Liver (tissue), 8 donors: ENCODE measurements at regions not wholly inside any gene's neighbourhood (a gene's known extent, or its start where the extent isn't known, plus 50 kb on each side); places are given as distances from the start of the nearest gene placed in this dataset.

Experiments used
- DNase-seq: peaks from one replicate; pipeline ENCODE4 v3.0.0-alpha.2; 2017; ENCODE audit warnings: low spot score
- H3K27ac ChIP-seq, 2 donors: one replicate each; pipeline ENCODE4 v1.7.0; 2013; ENCODE audit warnings: inconsistent platforms in 2 of 2, low read length in 2 of 2, control low read depth in 1 of 2, low read depth in 1 of 2, mild to moderate bottlenecking in 1 of 2
- H3K27me3 ChIP-seq, 4 donors: one replicate each; pipeline versions ENCODE4 v1.6.1 to v1.7.0; 2013; ENCODE audit warnings: low read length in 3 of 4, inconsistent platforms in 1 of 4, mild to moderate bottlenecking in 1 of 4, moderate library complexity in 1 of 4; ENCODE audit not compliant: control insufficient read depth in 4 of 4, insufficient read depth in 4 of 4
- H3K36me3 ChIP-seq, 4 donors: one replicate each; pipeline versions ENCODE4 v1.6.1 to v1.7.0; 2013; ENCODE audit warnings: low read length in 3 of 4, mild to moderate bottlenecking in 3 of 4, low read depth in 1 of 4, moderate library complexity in 1 of 4; ENCODE audit not compliant: control insufficient read depth in 4 of 4, insufficient read depth in 3 of 4
- H3K4me1 ChIP-seq, 4 donors: one replicate each; pipeline versions ENCODE4 v1.6.1 to v1.7.0; 2013; ENCODE audit warnings: low read length in 3 of 4, mild to moderate bottlenecking in 3 of 4, moderate library complexity in 1 of 4; ENCODE audit not compliant: control insufficient read depth in 4 of 4, insufficient read depth in 4 of 4
- H3K4me3 ChIP-seq, 3 donors: one replicate each; pipeline versions ENCODE4 v1.6.1 to v1.7.0; 2013; ENCODE audit warnings: low read length in 3 of 3, control low read depth in 1 of 3, low read depth in 1 of 3, mild to moderate bottlenecking in 1 of 3
- H3K9ac ChIP-seq, 2 donors: one replicate each; pipeline ENCODE4 v1.7.0; 2013; ENCODE audit warnings: low read length in 2 of 2, mild to moderate bottlenecking in 2 of 2, moderate library complexity in 2 of 2, control low read depth in 1 of 2, low read depth in 1 of 2
- H3K9me3 ChIP-seq, 4 donors: one replicate each; pipeline versions ENCODE4 v1.6.1 to v1.7.0; 2013; ENCODE audit warnings: low read length in 3 of 4; ENCODE audit not compliant: control insufficient read depth in 4 of 4
- EGR1 ChIP-seq, 2 donors: IDR thresholded peaks; 2 replicates each; pipeline ENCODE4 v1.6.1; 2016 to 2018; ENCODE audit warnings: antibody characterized with exemption in 2 of 2, low read depth in 2 of 2
- FOXA1 ChIP-seq: IDR thresholded peaks from 2 replicates; pipeline ENCODE4 v1.6.1; 2016; ENCODE audit warnings: antibody characterized with exemption
- FOXA2 ChIP-seq: IDR thresholded peaks from 2 replicates; pipeline ENCODE4 v1.6.1; 2016; ENCODE audit warnings: antibody characterized with exemption
- GABPA ChIP-seq, 2 donors: IDR thresholded peaks in 1 of 2; conservative IDR thresholded peaks in 1 of 2; 2 replicates each; pipeline ENCODE4 v1.6.1; 2016; ENCODE audit warnings: antibody characterized with exemption in 2 of 2, mild to moderate bottlenecking in 1 of 2, moderate library complexity in 1 of 2
- HNF4A ChIP-seq, 2 donors: conservative IDR thresholded peaks; 2 replicates each; pipeline ENCODE4 v1.6.1; 2016; ENCODE audit warnings: antibody characterized with exemption in 2 of 2, mild to moderate bottlenecking in 2 of 2
- HNF4G ChIP-seq: IDR thresholded peaks from 2 replicates; pipeline ENCODE4 v1.6.1; 2016; ENCODE audit warnings: antibody characterized with exemption
- JUND ChIP-seq, 2 donors: IDR thresholded peaks; 2 replicates each; pipeline ENCODE4 v1.6.1; 2016; ENCODE audit warnings: antibody characterized with exemption in 2 of 2
- MAX ChIP-seq: IDR thresholded peaks from 2 replicates; pipeline ENCODE4 v1.6.1; 2016; ENCODE audit warnings: antibody characterized with exemption
- NR2F2 ChIP-seq: IDR thresholded peaks from 2 replicates; pipeline ENCODE4 v1.6.1; 2016; ENCODE audit warnings: antibody characterized with exemption
- RAD21 ChIP-seq, 2 donors: IDR thresholded peaks; 2 replicates each; pipeline ENCODE4 v1.6.1; 2016; ENCODE audit warnings: antibody characterized with exemption in 2 of 2, mild to moderate bottlenecking in 2 of 2
- RXRA ChIP-seq, 2 donors: IDR thresholded peaks; 2 replicates each; pipeline ENCODE4 v1.6.1; 2017 to 2018; ENCODE audit warnings: antibody characterized with exemption in 2 of 2, mild to moderate bottlenecking in 1 of 2
- SP1 ChIP-seq: IDR thresholded peaks from 2 replicates; pipeline ENCODE4 v1.6.1; 2018; ENCODE audit warnings: antibody characterized with exemption, mild to moderate bottlenecking
- TAF1 ChIP-seq: conservative IDR thresholded peaks from 2 replicates; pipeline ENCODE4 v1.6.1; 2016; ENCODE audit warnings: antibody characterized with exemption, mild to moderate bottlenecking
- YY1 ChIP-seq: IDR thresholded peaks from 2 replicates; pipeline ENCODE4 v1.6.1; 2016; ENCODE audit warnings: antibody characterized with exemption, mild to moderate bottlenecking
- WGBS: extraction: QIAGEN DNeasy Blood & Tissue Kit; methylation state at CpG from one replicate; pipeline ENCODE4 v1.1.7; 2013; 5-methylcytosine and 5-hydroxymethylcytosine counted together
- TF ChIP-seq, protein P1 (sequence below): IDR thresholded peaks from 2 replicates; pipeline ENCODE4 v1.6.1; 2016; ENCODE audit warnings: antibody characterized with exemption
- TF ChIP-seq, protein P2 (sequence below): fragments of 150-350 bp; IDR thresholded peaks from 2 replicates; pipeline ENCODE4 v1.5.1; 2017; ENCODE audit warnings: improper control_type of control experiment, low read depth, low read length; ENCODE audit not compliant: missing input control
- donor health status: healthy.
- donor health status: healthy.
- donor health status: healthy.
- donor health status: healthy.
- donor health status: healthy.

DNA sequence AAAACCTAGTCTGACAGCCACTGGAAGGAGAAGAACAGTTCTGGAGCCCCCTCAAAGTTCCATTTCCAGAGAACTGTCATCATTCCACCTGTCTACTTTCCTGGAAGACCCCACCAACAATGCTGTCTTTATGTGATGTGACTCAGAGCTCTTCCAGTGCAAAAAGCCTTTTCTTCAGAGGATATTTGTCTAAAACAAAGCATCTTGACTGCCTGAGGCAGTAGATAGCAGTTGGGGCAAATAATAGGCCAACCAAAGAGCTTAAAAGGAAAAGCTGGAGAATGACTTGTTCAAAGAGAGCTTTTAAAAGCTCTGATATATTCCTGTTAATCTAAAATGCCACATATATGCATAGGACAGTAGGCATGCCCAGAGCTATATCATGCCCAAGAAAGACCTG lies 62.6 kb downstream of the MIS18A start:
- TF ChIP-seq FOXA2 (no peak), MAX (no peak), HNF4G (no peak), RAD21 (IDR thresholded peaks at IDR 0.05) (no peak), SP1 (no peak), JUND (IDR thresholded peaks at IDR 0.05) (no peak), FOXA1 (no peak), GABPA (IDR thresholded peaks at IDR 0.05 in 1 of 2, conservative IDR thresholded peaks at IDR 0.05 in 1 of 2) (no peak), NR2F2 (no peak)
- TF ChIP-seq, protein P1, sequence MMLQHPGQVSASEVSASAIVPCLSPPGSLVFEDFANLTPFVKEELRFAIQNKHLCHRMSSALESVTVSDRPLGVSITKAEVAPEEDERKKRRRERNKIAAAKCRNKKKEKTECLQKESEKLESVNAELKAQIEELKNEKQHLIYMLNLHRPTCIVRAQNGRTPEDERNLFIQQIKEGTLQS, result no peak

DNA sequence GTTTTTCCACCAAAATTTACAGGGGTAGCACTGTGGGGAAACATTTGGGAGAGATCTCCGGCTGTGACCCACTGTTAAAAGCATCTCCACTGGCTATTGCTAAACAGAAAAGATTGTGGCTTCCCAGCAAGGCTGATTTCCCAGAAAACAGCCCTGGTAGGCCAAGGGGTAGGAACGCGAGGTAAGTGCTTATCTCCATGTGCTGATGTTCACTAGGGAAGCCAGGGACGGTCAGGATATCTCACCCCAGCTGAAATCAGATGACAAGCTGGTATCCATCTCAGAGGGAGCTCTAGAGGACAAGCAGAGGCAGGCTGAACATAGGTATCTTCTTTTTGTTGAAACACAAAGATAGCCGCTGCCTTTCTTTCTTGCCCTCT lies 63.6 kb downstream of the MIS18A start:
- DNase-seq, result no peak
- 68% methylated on average over 5 of the region's 5 CpGs for WGBS
- no peak overlapping the region for H3K27ac ChIP-seq

More for the DNA sequence above, 62.6 kb downstream of the MIS18A start:
- no peak for DNase-seq
- H3K9ac ChIP-seq, result no peak overlapping the region
- no peaks in the 10 kb centered on the region for H3K36me3 ChIP-seq
- H3K27ac ChIP-seq, result no peak overlapping the region
- H3K4me1 ChIP-seq, result no peaks in the 10 kb centered on the region
- no peak overlapping the region for H3K4me3 ChIP-seq
- H3K9me3 ChIP-seq, result peaks cover 0 to 4% (median 1%) of the 10 kb centered on the region in 4 donors
- H3K27me3 ChIP-seq, result peaks cover 0 to 2% (median 0%) of the 10 kb centered on the region in 4 donors

More for the DNA sequence above, 63.6 kb downstream of the MIS18A start:
- no peak overlapping the region for H3K9ac ChIP-seq
- no peak for TF ChIP-seq GABPA (IDR thresholded peaks at IDR 0.05 in 1 of 2, conservative IDR thresholded peaks at IDR 0.05 in 1 of 2)
- no peak for TF ChIP-seq RAD21 (IDR thresholded peaks at IDR 0.05)
- TF ChIP-seq NR2F2, result no peak
- TF ChIP-seq, protein P2, sequence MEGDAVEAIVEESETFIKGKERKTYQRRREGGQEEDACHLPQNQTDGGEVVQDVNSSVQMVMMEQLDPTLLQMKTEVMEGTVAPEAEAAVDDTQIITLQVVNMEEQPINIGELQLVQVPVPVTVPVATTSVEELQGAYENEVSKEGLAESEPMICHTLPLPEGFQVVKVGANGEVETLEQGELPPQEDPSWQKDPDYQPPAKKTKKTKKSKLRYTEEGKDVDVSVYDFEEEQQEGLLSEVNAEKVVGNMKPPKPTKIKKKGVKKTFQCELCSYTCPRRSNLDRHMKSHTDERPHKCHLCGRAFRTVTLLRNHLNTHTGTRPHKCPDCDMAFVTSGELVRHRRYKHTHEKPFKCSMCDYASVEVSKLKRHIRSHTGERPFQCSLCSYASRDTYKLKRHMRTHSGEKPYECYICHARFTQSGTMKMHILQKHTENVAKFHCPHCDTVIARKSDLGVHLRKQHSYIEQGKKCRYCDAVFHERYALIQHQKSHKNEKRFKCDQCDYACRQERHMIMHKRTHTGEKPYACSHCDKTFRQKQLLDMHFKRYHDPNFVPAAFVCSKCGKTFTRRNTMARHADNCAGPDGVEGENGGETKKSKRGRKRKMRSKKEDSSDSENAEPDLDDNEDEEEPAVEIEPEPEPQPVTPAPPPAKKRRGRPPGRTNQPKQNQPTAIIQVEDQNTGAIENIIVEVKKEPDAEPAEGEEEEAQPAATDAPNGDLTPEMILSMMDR, result no peak
- no peak for TF ChIP-seq TAF1
- no peak for TF ChIP-seq YY1
- no peak for TF ChIP-seq HNF4A (conservative IDR thresholded peaks at IDR 0.05)
- no peak for TF ChIP-seq RXRA (IDR thresholded peaks at IDR 0.05)
- TF ChIP-seq, protein P1, result no peak
- TF ChIP-seq JUND (IDR thresholded peaks at IDR 0.05), result no peak
- no peak for TF ChIP-seq HNF4G
- TF ChIP-seq EGR1 (IDR thresholded peaks at IDR 0.05; ENCODE audit: low read depth in 2 of 2), result no peak
- no peak for TF ChIP-seq MAX
- TF ChIP-seq FOXA2, result no peak
- H3K9me3 ChIP-seq, result peaks cover 0 to 4% (median 1%) of the 10 kb centered on the region in 4 donors
- H3K4me1 ChIP-seq, result no peaks in the 10 kb centered on the region
- no peak overlapping the region for H3K4me3 ChIP-seq
- H3K36me3 ChIP-seq, result no peaks in the 10 kb centered on the region
- H3K27me3 ChIP-seq, result peaks cover 0 to 2% (median 0%) of the 10 kb centered on the region in 4 donors
